ENCODE measurements at regions not wholly inside any gene's neighbourhood (a gene's known extent, or its start where the extent isn't known, plus 50 kb on each side); places are given as distances from the start of the nearest gene placed in this dataset.

- CTCF ChIA-PET = interaction anchor here (0.9 kb wide), 1 partner anchor 13 kb away, joined by 4 read pairs; no protein-coding TSS in a partner anchor
Measured at GRCh38 chr12:67506739-67507138, 141.8 kb upstream of the DYRK2 start.

More at GRCh38 chr12:67506739-67507138, 141.8 kb upstream of the DYRK2 start:
- Histone ChIP-seq H3K14ac (replicated peaks; ENCODE audit: low read depth, low read length) (no peak overlapping the region), H3K9me1 (ENCODE audit: insufficient read depth, low read length) (no peaks in the 10 kb centered on the region), H2AK9ac (replicated peaks; ENCODE audit: low read depth, low read length, poor library complexity) (no peak overlapping the region), H3K27ac (ENCODE audit: insufficient read depth, low read length) (no peak overlapping the region), H3K27me3 (ENCODE audit: control insufficient read depth, insufficient read depth, low read length) (peaks cover 16% of the 10 kb centered on the region), H3K9me3 (ENCODE audit: control insufficient read depth, insufficient read depth, low read length) (no peaks in the 10 kb centered on the region), H4K91ac (ENCODE audit: insufficient read depth, low read depth, low read length) (no peak overlapping the region), H3K4me2 (ENCODE audit: low read depth, low read length) (no peak overlapping the region), H3K23ac (ENCODE audit: low read depth, low read length) (no peak overlapping the region), H3K9ac (ENCODE audit: low read depth, low read length) (no peak overlapping the region), H2BK15ac (ENCODE audit: low read depth, low read length) (no peak overlapping the region), H4K8ac (ENCODE audit: low read depth in 2 of 2, low read length in 2 of 2) (no peak overlapping the region), H2BK20ac (ENCODE audit: low read depth, low read length) (no peak overlapping the region), H2AK5ac (ENCODE audit: low read depth, low read length) (no peak overlapping the region), H3K4me3 (ENCODE audit: insufficient read depth, low read depth, low read length) (no peak overlapping the region), H3K4ac (ENCODE audit: low read depth, low read length) (no peak overlapping the region), H4K5ac (ENCODE audit: low read depth, low read length) (no peak overlapping the region), H3K79me1 (ENCODE audit: low read depth in 1 of 2, low read length in 2 of 2) (no peaks in the 10 kb centered on the region), H3K56ac (ENCODE audit: extremely low read depth, insufficient read depth, low read length) (no peak overlapping the region), H2BK120ac (ENCODE audit: low read depth, low read length) (no peak overlapping the region), H3K4me1 (ENCODE audit: control insufficient read depth, insufficient read depth, low read length) (no peaks in the 10 kb centered on the region), H2AFZ (replicated peaks; ENCODE audit: low read length, poor library complexity) (no peak overlapping the region), H3K36me3 (ENCODE audit: control insufficient read depth, insufficient read depth, low read length) (no peaks in the 10 kb centered on the region), H3K18ac (ENCODE audit: low read depth, low read length) (no peak overlapping the region), H2BK5ac (ENCODE audit: low read depth, low read length, poor library complexity, severe bottlenecking) (no peak overlapping the region), H4K20me1 (ENCODE audit: insufficient read depth, low read length) (no peaks in the 10 kb centered on the region)
- no peak for ATAC-seq (ENCODE audit: low read depth)
- dilution Hi-C loops (cut with HindIII; ENCODE audit: low sequenced_read_pairs, unreplicated experiment) = no loop called here
- POLR2A ChIA-PET (ENCODE audit: unreplicated experiment) = no interaction called here
- TF ChIP-seq, protein P1, sequence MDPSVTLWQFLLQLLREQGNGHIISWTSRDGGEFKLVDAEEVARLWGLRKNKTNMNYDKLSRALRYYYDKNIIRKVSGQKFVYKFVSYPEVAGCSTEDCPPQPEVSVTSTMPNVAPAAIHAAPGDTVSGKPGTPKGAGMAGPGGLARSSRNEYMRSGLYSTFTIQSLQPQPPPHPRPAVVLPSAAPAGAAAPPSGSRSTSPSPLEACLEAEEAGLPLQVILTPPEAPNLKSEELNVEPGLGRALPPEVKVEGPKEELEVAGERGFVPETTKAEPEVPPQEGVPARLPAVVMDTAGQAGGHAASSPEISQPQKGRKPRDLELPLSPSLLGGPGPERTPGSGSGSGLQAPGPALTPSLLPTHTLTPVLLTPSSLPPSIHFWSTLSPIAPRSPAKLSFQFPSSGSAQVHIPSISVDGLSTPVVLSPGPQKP (IDR thresholded peaks at IDR 0.05; ENCODE audit: borderline replicate concordance, low read depth, low read length) = no peak
- TF ChIP-seq CEBPB (IDR thresholded peaks at IDR 0.05; ENCODE audit: low read depth, low read length) = no peak
- TF ChIP-seq MAFK (IDR thresholded peaks at IDR 0.05; ENCODE audit: low read depth, low read length) = no peak
- no peak for TF ChIP-seq SMC3 (IDR thresholded peaks at IDR 0.05; ENCODE audit: low read depth, low read length)
- no peak for TF ChIP-seq POLR2A (IDR thresholded peaks at IDR 0.05; ENCODE audit: low read depth, low read length)
- TF ChIP-seq FOS (IDR thresholded peaks at IDR 0.05; ENCODE audit: low read depth, low read length) = no peak
- TF ChIP-seq RAD21 (IDR thresholded peaks at IDR 0.05; ENCODE audit: low read length) = no peak
- TF ChIP-seq, protein P2, sequence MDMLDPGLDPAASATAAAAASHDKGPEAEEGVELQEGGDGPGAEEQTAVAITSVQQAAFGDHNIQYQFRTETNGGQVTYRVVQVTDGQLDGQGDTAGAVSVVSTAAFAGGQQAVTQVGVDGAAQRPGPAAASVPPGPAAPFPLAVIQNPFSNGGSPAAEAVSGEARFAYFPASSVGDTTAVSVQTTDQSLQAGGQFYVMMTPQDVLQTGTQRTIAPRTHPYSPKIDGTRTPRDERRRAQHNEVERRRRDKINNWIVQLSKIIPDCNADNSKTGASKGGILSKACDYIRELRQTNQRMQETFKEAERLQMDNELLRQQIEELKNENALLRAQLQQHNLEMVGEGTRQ (IDR thresholded peaks at IDR 0.05; ENCODE audit: low read depth, low read length) = no peak
- no peak for TF ChIP-seq MAZ (IDR thresholded peaks at IDR 0.05; ENCODE audit: borderline replicate concordance, low read depth, low read length)
- TF ChIP-seq CHD1 (IDR thresholded peaks at IDR 0.05; ENCODE audit: low read depth, low read length) = no peak
- TF ChIP-seq RCOR1 (IDR thresholded peaks at IDR 0.05; ENCODE audit: insufficient replicate concordance, low read length) = no peak
- no peak for TF ChIP-seq NFE2L2 (IDR thresholded peaks at IDR 0.05; ENCODE audit: low read depth, low read length)
- TF ChIP-seq MXI1 (IDR thresholded peaks at IDR 0.05; ENCODE audit: borderline replicate concordance, low read depth, low read length) = no peak
- TF ChIP-seq BHLHE40 (IDR thresholded peaks at IDR 0.05; ENCODE audit: low read depth, low read length) = no peak
- no peak for TF ChIP-seq RFX5 (IDR thresholded peaks at IDR 0.05; ENCODE audit: low read depth, low read length)
- TF ChIP-seq, protein P3, sequence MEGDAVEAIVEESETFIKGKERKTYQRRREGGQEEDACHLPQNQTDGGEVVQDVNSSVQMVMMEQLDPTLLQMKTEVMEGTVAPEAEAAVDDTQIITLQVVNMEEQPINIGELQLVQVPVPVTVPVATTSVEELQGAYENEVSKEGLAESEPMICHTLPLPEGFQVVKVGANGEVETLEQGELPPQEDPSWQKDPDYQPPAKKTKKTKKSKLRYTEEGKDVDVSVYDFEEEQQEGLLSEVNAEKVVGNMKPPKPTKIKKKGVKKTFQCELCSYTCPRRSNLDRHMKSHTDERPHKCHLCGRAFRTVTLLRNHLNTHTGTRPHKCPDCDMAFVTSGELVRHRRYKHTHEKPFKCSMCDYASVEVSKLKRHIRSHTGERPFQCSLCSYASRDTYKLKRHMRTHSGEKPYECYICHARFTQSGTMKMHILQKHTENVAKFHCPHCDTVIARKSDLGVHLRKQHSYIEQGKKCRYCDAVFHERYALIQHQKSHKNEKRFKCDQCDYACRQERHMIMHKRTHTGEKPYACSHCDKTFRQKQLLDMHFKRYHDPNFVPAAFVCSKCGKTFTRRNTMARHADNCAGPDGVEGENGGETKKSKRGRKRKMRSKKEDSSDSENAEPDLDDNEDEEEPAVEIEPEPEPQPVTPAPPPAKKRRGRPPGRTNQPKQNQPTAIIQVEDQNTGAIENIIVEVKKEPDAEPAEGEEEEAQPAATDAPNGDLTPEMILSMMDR (conservative IDR thresholded peaks at IDR 0.05; ENCODE audit: low read depth, low read length) = no peak
- in situ Hi-C loops (cut with MboI; ENCODE audit: low sequenced_read_pairs) = no loop called here
- DNase-seq = no peak
- intact Hi-C loops (cut with micrococcal nuclease) = no loop called here
- no CpG with 5 or more reads among the region's 3 CpGs for WGBS, 2 experiments (ENCODE audit: extremely low coverage in 2 of 2, insufficient read length in 1 of 2)
- no TSS peak for BruUV-seq (replicated peaks)
